Upper lobe of left lung (tissue), 4 donors: ENCODE measurements at regions not wholly inside any gene's neighbourhood (a gene's known extent, or its start where the extent isn't known, plus 50 kb on each side); places are given as distances from the start of the nearest gene placed in this dataset.

Experiments
- POLR2A ChIP-seq, 4 donors: fragments of 450-650 bp; IDR thresholded peaks; one replicate each; pipeline ENCODE4 v1.5.1; 2016 to 2017; ENCODE audit warnings: antibody characterized with exemption in 4 of 4, mild to moderate bottlenecking in 2 of 4
- POLR2AphosphoS5 ChIP-seq, 2 donors: sonication (generic); formaldehyde crosslinking; IDR thresholded peaks; one replicate each; pipeline ENCODE4 v1.5.1; 2017; ENCODE audit warnings: antibody characterized with exemption in 2 of 2
- TF ChIP-seq, protein P1 (sequence below), 6 experiments: fragments of 450-650 bp in 4 of 6; fragments of 200-600 bp in 2 of 6; sonication (generic) in 2 of 6; IDR thresholded peaks; one replicate each; pipeline ENCODE4 v1.5.1; 2016 to 2019; ENCODE audit warnings: antibody characterized with exemption in 6 of 6

DNA sequence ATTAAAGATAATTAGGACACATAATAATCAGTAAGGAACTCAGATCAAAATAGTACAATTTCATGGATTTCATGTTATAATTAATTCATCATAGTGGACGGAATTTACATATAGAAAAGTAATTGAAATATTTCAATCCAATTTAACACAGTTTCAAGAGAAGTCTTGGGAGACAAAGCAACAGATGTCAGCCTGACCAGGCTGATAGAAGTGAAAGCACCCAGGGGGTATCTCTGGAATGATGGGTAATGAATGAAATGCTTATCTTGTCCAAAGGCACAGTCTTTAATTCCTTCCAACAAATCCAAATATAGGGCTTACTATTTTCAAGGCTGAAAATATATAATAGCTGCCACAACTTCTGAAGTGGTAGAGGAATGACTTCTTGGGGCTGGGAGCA, 629.3 kb upstream of the RGMB start:
- TF ChIP-seq, protein P1, sequence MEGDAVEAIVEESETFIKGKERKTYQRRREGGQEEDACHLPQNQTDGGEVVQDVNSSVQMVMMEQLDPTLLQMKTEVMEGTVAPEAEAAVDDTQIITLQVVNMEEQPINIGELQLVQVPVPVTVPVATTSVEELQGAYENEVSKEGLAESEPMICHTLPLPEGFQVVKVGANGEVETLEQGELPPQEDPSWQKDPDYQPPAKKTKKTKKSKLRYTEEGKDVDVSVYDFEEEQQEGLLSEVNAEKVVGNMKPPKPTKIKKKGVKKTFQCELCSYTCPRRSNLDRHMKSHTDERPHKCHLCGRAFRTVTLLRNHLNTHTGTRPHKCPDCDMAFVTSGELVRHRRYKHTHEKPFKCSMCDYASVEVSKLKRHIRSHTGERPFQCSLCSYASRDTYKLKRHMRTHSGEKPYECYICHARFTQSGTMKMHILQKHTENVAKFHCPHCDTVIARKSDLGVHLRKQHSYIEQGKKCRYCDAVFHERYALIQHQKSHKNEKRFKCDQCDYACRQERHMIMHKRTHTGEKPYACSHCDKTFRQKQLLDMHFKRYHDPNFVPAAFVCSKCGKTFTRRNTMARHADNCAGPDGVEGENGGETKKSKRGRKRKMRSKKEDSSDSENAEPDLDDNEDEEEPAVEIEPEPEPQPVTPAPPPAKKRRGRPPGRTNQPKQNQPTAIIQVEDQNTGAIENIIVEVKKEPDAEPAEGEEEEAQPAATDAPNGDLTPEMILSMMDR (IDR thresholded peaks at IDR 0.05): no peak
- TF ChIP-seq POLR2AphosphoS5 (IDR thresholded peaks at IDR 0.05) (no peak), POLR2A (IDR thresholded peaks at IDR 0.05) (no peak)
